HCT116 (cell line): ENCODE measurements at regions not wholly inside any gene's neighbourhood (a gene's known extent, or its start where the extent isn't known, plus 50 kb on each side); places are given as distances from the start of the nearest gene placed in this dataset.

Experiments used
- ATAC-seq: fragments of 200-7000 bp; cut with Tn5 transposase; 2 replicates; pipeline ENCODE4 v1.9.1; 2020; ENCODE audit warnings: mild to moderate bottlenecking, moderate library complexity
- BruUV-seq: library from RNA; stranded (reverse); fragments of 400-500 nt; replicated peaks from 2 replicates; lab custom pipeline; 2021; lab: Mats Ljungman, UMichigan
- CTCF ChIA-PET: fragments of 300-600 bp; sonication (Branson Sonifier 250); formaldehyde crosslinking; loops from one replicate; lab custom pipeline; 2021; ENCODE audit warnings: antibody characterized with exemption; lab: Charles Lee
- POLR2A ChIA-PET: fragments of 300-600, 350-600 bp; sonication (Branson Sonifier 250); formaldehyde crosslinking; loops from one replicate; lab custom pipeline; 2021; ENCODE audit warnings: antibody characterized with exemption; lab: Charles Lee
- RAD21 ChIA-PET, 2 experiments: fragments of 300-600 bp; sonication (Branson Sonifier 250); formaldehyde crosslinking; loops; one replicate each; lab custom pipeline; 2023; ENCODE audit warnings: low total read pairs in 2 of 2; ENCODE audit not compliant: uncharacterized antibody in 2 of 2, unreplicated experiment in 2 of 2, low non-redundant PET in 1 of 2; lab: Charles Lee
- DNase-seq: peaks from one replicate; pipeline ENCODE4 v3.0.0-alpha.2; 2010; ENCODE audit warnings: low read depth, low spot score
- H2AFZ ChIP-seq: fragments of 200-600 bp; shearing (Covaris generic), sonication (generic); 2 replicates; pipeline ENCODE4 v1.6.1; 2017; ENCODE audit warnings: low read depth, mixed run types, mixed read lengths, antibody characterized with exemption, low read length; ENCODE audit not compliant: poor library complexity, severe bottlenecking
- H3K27ac ChIP-seq: 2 replicates; pipeline ENCODE4 v1.5.1; 2012; ENCODE audit warnings: low read depth, low read length
- H3K27me3 ChIP-seq: fragments of 200-600 bp; sonication (generic); 2 replicates; pipeline ENCODE4 v1.6.1; 2016; ENCODE audit warnings: mixed run types, low read length, mixed read lengths; ENCODE audit not compliant: insufficient read depth
- H3K36me3 ChIP-seq, 2 experiments: fragments of 200-500 bp in 1 of 2; fragments of 200-600 bp in 1 of 2; sonication (Bioruptor generic) in 1 of 2; sonication (generic) in 1 of 2; 2 replicates each; pipeline versions ENCODE4 v1.5.1 to v1.6.1; 2014 to 2016; ENCODE audit warnings: low read length in 2 of 2, inconsistent platforms in 1 of 2, mixed read lengths in 1 of 2, mixed run types in 1 of 2; ENCODE audit not compliant: insufficient read depth in 2 of 2, control insufficient read depth in 1 of 2
- H3K4me1 ChIP-seq, 2 experiments: fragments of 200-600 bp in 1 of 2; sonication (generic) in 1 of 2; 2 replicates each; pipeline versions ENCODE4 v1.5.1 to v1.6.1; 2012 to 2017; ENCODE audit warnings: low read length in 2 of 2, inconsistent platforms in 1 of 2, mild to moderate bottlenecking in 1 of 2, mixed read lengths in 1 of 2, mixed run types in 1 of 2, moderate library complexity in 1 of 2; ENCODE audit not compliant: insufficient read depth in 2 of 2, control insufficient read depth in 1 of 2
- H3K4me2 ChIP-seq: fragments of 200-600 bp; sonication (generic); 2 replicates; pipeline ENCODE4 v1.6.1; 2017; ENCODE audit warnings: mixed run types, low read length, mixed read lengths
- H3K4me3 ChIP-seq, 2 experiments: fragments of 200-600 bp in 1 of 2; sonication (generic) in 1 of 2; replicated peaks in 1 of 2; 2 replicates each; pipeline ENCODE4 v1.5.1; 2011 to 2016; ENCODE audit warnings: low read length in 2 of 2, control low read depth in 1 of 2, low read depth in 1 of 2, mild to moderate bottlenecking in 1 of 2, mixed read lengths in 1 of 2, mixed run types in 1 of 2
- H3K79me2 ChIP-seq: fragments of 200-600 bp; sonication (generic); 2 replicates; pipeline ENCODE4 v1.6.1; 2017; ENCODE audit warnings: mild to moderate bottlenecking, mixed run types, low read length, moderate library complexity, mixed read lengths; ENCODE audit not compliant: insufficient read depth
- H3K9ac ChIP-seq: fragments of 200-600 bp; sonication (generic); 2 replicates; pipeline ENCODE4 v1.6.1; 2016; ENCODE audit warnings: low read length, mixed read lengths
- H3K9me2 ChIP-seq: fragments of 200-600 bp; sonication (generic), shearing (Covaris generic); 2 replicates; pipeline ENCODE4 v1.6.1; 2017; ENCODE audit warnings: mixed run types, mild to moderate bottlenecking, moderate library complexity; ENCODE audit not compliant: insufficient read depth
- H3K9me3 ChIP-seq, 2 experiments: fragments of 200-500 bp in 1 of 2; fragments of 200-600 bp in 1 of 2; sonication (Bioruptor generic) in 1 of 2; sonication (generic) in 1 of 2; 2 replicates each; pipeline ENCODE4 v1.6.1; 2014 to 2017; ENCODE audit warnings: low read length in 2 of 2, mixed read lengths in 2 of 2, inconsistent platforms in 1 of 2, low read depth in 1 of 2, mild to moderate bottlenecking in 1 of 2, mixed run types in 1 of 2, moderate library complexity in 1 of 2; ENCODE audit not compliant: control insufficient read depth in 1 of 2, insufficient read depth in 1 of 2
- H4K20me1 ChIP-seq: fragments of 200-600 bp; sonication (generic), shearing (Covaris generic); 2 replicates; pipeline ENCODE4 v1.6.1; 2017; ENCODE audit warnings: mixed run types, mild to moderate bottlenecking, moderate library complexity; ENCODE audit not compliant: insufficient read depth
- EZH2 ChIP-seq: fragments of 200-600 bp; sonication (generic); IDR thresholded peaks from 2 replicates; pipeline ENCODE4 v1.6.1; 2017; ENCODE audit warnings: antibody characterized with exemption, mixed run types
- EZH2phosphoT487 ChIP-seq: fragments of 200-600 bp; IDR thresholded peaks from 2 replicates; pipeline ENCODE4 v1.6.1; 2018; ENCODE audit warnings: antibody characterized with exemption, borderline replicate concordance
- FOSL1 ChIP-seq: IDR thresholded peaks from 2 replicates; pipeline ENCODE4 v1.6.1; 2012; ENCODE audit warnings: low read depth
- JUND ChIP-seq: IDR thresholded peaks from 2 replicates; pipeline ENCODE4 v1.6.1; 2012
- POLR2AphosphoS5 ChIP-seq: IDR thresholded peaks from 2 replicates; pipeline ENCODE4 v1.6.1; 2011; ENCODE audit warnings: mild to moderate bottlenecking, low read depth, low read length, moderate library complexity
- RAD21 ChIP-seq: IDR thresholded peaks from 2 replicates; pipeline ENCODE4 v1.6.1; 2012; ENCODE audit warnings: low read depth, mild to moderate bottlenecking
- REST ChIP-seq: IDR thresholded peaks from 2 replicates; pipeline ENCODE4 v1.6.1; 2012; ENCODE audit warnings: low read depth
- SIN3A ChIP-seq: IDR thresholded peaks from 2 replicates; pipeline ENCODE4 v1.6.1; 2012; ENCODE audit warnings: low read depth
- SP1 ChIP-seq: IDR thresholded peaks from 2 replicates; pipeline ENCODE4 v1.6.1; 2012; ENCODE audit warnings: low read depth
- YY1 ChIP-seq: IDR thresholded peaks from 2 replicates; pipeline ENCODE4 v1.6.1; 2011; ENCODE audit warnings: low read length, low read depth, moderate library complexity, mild to moderate bottlenecking; ENCODE audit not compliant: insufficient replicate concordance; ENCODE audit errors: extremely low read depth
- ZBTB33 ChIP-seq: IDR thresholded peaks from 2 replicates; pipeline ENCODE4 v1.6.1; 2011; ENCODE audit warnings: mild to moderate bottlenecking, low read length, moderate library complexity; ENCODE audit not compliant: insufficient replicate concordance; ENCODE audit errors: extremely low read depth
- ZFX ChIP-seq: fragments of 450-650 bp; IDR thresholded peaks from 2 replicates; pipeline ENCODE4 v1.6.1; 2017
- ZNF274 ChIP-seq: fragments of 200-500 bp; sonication (Bioruptor generic); IDR thresholded peaks from 2 replicates; pipeline ENCODE4 v1.6.1; 2014; ENCODE audit warnings: mild to moderate bottlenecking, low read depth, low read length, inconsistent platforms
- intact Hi-C: fragments of 100-400 bp; cut with micrococcal nuclease; formaldehyde crosslinking; loops from 2 replicates; pipeline ENCODE4 v1.10.0; 2022

GRCh38 chr2:240244543-240244942, 104.1 kb upstream of the OTOS start:
- no peaks in the 10 kb centered on the region for H3K9me2 ChIP-seq
- no peak overlapping the region for H2AFZ ChIP-seq
- H3K79me2 ChIP-seq, result no peaks in the 10 kb centered on the region
- no peak overlapping the region for H3K27ac ChIP-seq
- no peak overlapping the region for H3K9ac ChIP-seq
- no peak for TF ChIP-seq SIN3A
- TF ChIP-seq FOSL1, result no peak
- no peak for TF ChIP-seq ZNF274
- TF ChIP-seq EZH2phosphoT487, result no peak
- TF ChIP-seq ZBTB33, result no peak
- TF ChIP-seq EZH2, result no peak
- no peak for TF ChIP-seq ZFX
- TF ChIP-seq REST, result no peak
- no peak for TF ChIP-seq POLR2AphosphoS5
- no peak for TF ChIP-seq YY1
- no peak for TF ChIP-seq JUND
- TF ChIP-seq RAD21, result no peak
- no peak for TF ChIP-seq SP1
- no peaks in the 10 kb centered on the region for H3K36me3 ChIP-seq
- intact Hi-C loops, result no loop called here
- H3K4me3 ChIP-seq, result no peak overlapping the region
- no TSS peak for BruUV-seq
- ChIA-PET RAD21 (no interaction called here), POLR2A (interaction anchor here (1.4 kb wide), 1 partner anchor 11 kb away, joined by 3 read pairs; no protein-coding TSS in a partner anchor), CTCF (no interaction called here)
- DNase-seq (no peak), ATAC-seq (no peak)
- H3K4me2 ChIP-seq, result no peak overlapping the region
- peaks cover 0 to 9% of the 10 kb centered on the region in 2 experiments; a peak in 1 of 4 replicates for H3K4me1 ChIP-seq
- H4K20me1 ChIP-seq, result no peaks in the 10 kb centered on the region
- no peaks in the 10 kb centered on the region for H3K27me3 ChIP-seq
- H3K9me3 ChIP-seq, result no peaks in the 10 kb centered on the region
